ENCODE measurements at regions not wholly inside any gene's neighbourhood (a gene's known extent, or its start where the extent isn't known, plus 50 kb on each side); places are given as distances from the start of the nearest gene placed in this dataset.

DNA sequence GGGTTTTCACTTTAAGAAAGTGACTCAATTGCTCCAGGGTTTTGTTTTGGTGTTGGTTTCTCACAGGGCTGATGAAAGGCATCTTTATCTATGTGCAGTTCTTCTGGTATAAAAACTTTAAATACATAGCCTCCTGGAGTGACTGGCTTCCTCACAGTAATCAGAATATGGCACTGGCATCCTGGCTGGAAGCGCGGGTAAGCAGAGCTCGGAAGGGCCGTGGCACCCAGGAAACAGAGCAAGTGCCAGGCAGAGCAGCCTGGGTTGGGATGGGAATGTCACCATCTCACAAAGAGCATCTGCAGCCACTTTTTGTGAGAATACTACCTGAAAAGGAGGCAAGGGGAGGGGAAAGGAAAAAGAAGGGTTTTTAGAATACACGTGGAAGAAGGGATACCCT is 534.7 kb downstream of the PLCL1 start:
- TF ChIP-seq, protein P1, sequence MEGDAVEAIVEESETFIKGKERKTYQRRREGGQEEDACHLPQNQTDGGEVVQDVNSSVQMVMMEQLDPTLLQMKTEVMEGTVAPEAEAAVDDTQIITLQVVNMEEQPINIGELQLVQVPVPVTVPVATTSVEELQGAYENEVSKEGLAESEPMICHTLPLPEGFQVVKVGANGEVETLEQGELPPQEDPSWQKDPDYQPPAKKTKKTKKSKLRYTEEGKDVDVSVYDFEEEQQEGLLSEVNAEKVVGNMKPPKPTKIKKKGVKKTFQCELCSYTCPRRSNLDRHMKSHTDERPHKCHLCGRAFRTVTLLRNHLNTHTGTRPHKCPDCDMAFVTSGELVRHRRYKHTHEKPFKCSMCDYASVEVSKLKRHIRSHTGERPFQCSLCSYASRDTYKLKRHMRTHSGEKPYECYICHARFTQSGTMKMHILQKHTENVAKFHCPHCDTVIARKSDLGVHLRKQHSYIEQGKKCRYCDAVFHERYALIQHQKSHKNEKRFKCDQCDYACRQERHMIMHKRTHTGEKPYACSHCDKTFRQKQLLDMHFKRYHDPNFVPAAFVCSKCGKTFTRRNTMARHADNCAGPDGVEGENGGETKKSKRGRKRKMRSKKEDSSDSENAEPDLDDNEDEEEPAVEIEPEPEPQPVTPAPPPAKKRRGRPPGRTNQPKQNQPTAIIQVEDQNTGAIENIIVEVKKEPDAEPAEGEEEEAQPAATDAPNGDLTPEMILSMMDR (IDR thresholded peaks at IDR 0.05): no peak
- TF ChIP-seq POLR2AphosphoS5 (IDR thresholded peaks at IDR 0.05): no peak
- TF ChIP-seq POLR2A (IDR thresholded peaks at IDR 0.05): no peak

Data from stomach (tissue), 4 donors.